ENCODE measurements at regions not wholly inside any gene's neighbourhood (a gene's known extent, or its start where the extent isn't known, plus 50 kb on each side); places are given as distances from the start of the nearest gene placed in this dataset.

DNA sequence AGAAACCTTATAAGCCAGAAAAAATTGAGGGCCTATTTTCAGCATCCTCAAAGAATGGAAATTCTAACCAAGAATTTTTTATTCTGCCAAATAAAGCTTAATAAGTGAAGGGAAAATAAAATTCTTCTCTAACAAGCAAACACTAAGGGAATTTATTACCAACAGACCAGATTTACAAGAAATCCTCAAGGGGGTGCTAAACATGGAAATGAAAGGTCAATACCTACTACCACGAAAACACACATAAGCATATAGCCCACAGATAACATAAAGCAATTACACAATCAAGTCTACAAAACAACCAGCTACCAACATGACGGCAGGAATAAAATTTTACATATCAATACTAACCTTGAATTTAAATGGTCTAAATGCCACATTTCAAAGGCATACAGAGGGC is 883.5 kb downstream of the SI start:
- Histone ChIP-seq H3K36me3 (no peaks in the 10 kb centered on the region), H3K9me3 (replicated peaks) (no peaks in the 10 kb centered on the region), H3K4me1 (no peaks in the 10 kb centered on the region), H3K4me3 (no peak overlapping the region), H3K27me3 (ENCODE audit: low read depth) (no peaks in the 10 kb centered on the region), H3K27ac (replicated peaks) (no peak overlapping the region)
- no peak for DNase-seq
- intact Hi-C loops (cut with micrococcal nuclease), result no loop called here
- TF ChIP-seq CTCF (IDR thresholded peaks at IDR 0.05; ENCODE audit: borderline replicate concordance), result no peak

DNA sequence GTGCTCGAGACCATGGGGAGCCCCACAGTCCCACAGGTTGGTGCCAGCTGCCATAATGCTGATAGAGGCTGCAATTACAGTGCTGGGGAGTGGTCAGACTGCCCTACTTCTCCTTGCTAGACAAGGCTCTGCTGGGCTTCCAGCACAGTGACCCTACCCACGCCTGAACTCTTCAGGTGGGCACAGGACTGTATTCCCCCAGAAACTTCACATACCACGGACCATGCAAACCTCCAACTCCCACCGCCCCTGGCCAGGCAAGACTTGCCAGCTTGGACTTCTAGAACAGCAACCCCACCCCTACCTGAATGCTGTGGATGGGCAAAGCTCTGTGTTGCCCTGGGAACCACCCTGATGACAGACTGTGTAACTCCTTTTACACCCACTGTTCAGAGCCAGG is 885.3 kb downstream of the SI start:
- no peak for DNase-seq
- Histone ChIP-seq H3K27ac (replicated peaks) (no peak overlapping the region), H3K36me3 (no peaks in the 10 kb centered on the region)

DNA sequence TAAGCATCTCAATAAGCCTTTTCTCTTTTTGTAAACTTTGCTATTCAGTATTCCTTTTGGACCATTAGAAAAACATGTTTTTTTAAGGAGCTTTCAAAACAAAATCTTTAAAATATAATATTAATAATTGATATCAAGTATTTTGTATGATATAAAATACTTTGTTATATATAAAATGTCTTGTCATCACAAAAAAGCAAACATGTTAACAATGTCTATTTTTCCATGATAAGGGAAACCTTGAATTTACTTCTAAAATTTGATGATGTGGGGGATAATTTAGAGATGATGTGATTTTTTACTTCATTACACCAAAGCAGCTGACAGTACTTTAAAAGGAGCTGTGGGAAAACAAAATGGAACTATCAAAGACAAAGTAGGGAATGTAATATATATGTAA is 887.7 kb downstream of the SI start:
- no peak overlapping the region for H3K27ac ChIP-seq (replicated peaks)
- intact Hi-C loops (cut with micrococcal nuclease), result no loop called here
- DNase-seq, result no peak

More for the DNA sequence above, 885.3 kb downstream of the SI start:
- H3K9me3 ChIP-seq (replicated peaks), result no peaks in the 10 kb centered on the region
- no peak overlapping the region for H3K4me3 ChIP-seq
- no peaks in the 10 kb centered on the region for H3K27me3 ChIP-seq (ENCODE audit: low read depth)
- H3K4me1 ChIP-seq, result no peaks in the 10 kb centered on the region
- intact Hi-C loops (cut with micrococcal nuclease), result no loop called here
- no peak for TF ChIP-seq CTCF (IDR thresholded peaks at IDR 0.05; ENCODE audit: borderline replicate concordance)

GRCh38 chr3:164186095-164186494 is 892.2 kb downstream of the SI start:
- DNase-seq, result no peak
- Histone ChIP-seq H3K9me3 (replicated peaks) (peaks cover 5% of the 10 kb centered on the region), H3K27me3 (ENCODE audit: low read depth) (no peaks in the 10 kb centered on the region), H3K4me3 (no peak overlapping the region), H3K27ac (replicated peaks) (no peak overlapping the region), H3K36me3 (no peaks in the 10 kb centered on the region), H3K4me1 (no peaks in the 10 kb centered on the region)
- TF ChIP-seq CTCF (IDR thresholded peaks at IDR 0.05; ENCODE audit: borderline replicate concordance), result no peak
- intact Hi-C loops (cut with micrococcal nuclease), result no loop called here

More for the DNA sequence above, 887.7 kb downstream of the SI start:
- TF ChIP-seq CTCF (IDR thresholded peaks at IDR 0.05; ENCODE audit: borderline replicate concordance), result no peak
- H3K27me3 ChIP-seq (ENCODE audit: low read depth), result no peaks in the 10 kb centered on the region
- no peaks in the 10 kb centered on the region for H3K4me1 ChIP-seq
- no peaks in the 10 kb centered on the region for H3K9me3 ChIP-seq (replicated peaks)
- no peak overlapping the region for H3K4me3 ChIP-seq
- no peaks in the 10 kb centered on the region for H3K36me3 ChIP-seq

DNA sequence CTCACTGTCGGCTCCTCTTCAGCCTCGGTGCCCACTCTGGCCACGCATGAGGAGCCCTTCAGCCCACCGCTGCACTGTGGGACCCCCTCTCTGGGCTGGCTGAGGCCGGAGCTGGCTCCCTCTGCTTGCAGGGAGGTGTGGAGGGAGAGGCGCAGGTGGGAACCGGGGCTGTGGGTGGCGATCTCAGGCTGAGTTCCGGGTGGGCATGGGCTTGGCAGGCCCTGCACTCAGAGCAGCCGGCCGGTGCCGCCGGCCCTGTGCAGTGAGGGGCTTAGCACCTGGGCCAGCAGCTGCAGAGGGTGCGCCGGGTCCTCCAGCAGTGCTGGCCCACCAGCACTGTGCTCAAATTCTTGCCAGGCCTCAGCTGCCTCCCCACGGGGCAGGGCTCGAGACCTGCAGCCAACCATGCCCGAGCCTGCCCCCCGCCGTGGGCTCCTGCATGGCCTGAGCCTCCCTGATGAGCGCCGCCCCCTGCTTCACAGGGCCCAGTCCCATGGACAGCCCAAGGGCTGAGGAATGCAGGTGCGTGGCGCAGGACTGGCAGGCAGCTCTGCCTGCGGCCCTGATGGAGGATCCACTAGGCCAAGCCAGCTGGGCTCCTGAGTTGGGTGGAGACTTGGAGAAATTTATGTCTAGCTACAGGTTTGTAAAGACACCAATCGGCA is 899.1 kb downstream of the SI start:
- Histone ChIP-seq H3K36me3 (no peaks in the 10 kb centered on the region), H3K4me1 (no peaks in the 10 kb centered on the region), H3K9me3 (replicated peaks) (peaks cover 18% of the 10 kb centered on the region), H3K4me3 (no peak overlapping the region), H3K27me3 (ENCODE audit: low read depth) (no peaks in the 10 kb centered on the region), H3K27ac (replicated peaks) (no peak overlapping the region)
- intact Hi-C loops (cut with micrococcal nuclease), result no loop called here
- no peak for TF ChIP-seq CTCF (IDR thresholded peaks at IDR 0.05; ENCODE audit: borderline replicate concordance)
- DNase-seq, result no peak
